Subcutaneous abdominal adipose tissue (tissue), 5 donors: ENCODE measurements at regions not wholly inside any gene's neighbourhood (a gene's known extent, or its start where the extent isn't known, plus 50 kb on each side); places are given as distances from the start of the nearest gene placed in this dataset.

Experiments
- H3K27ac ChIP-seq: one replicate; pipeline ENCODE4 v1.7.0; 2013; ENCODE audit warnings: low read depth, mild to moderate bottlenecking, inconsistent platforms, low read length, moderate library complexity
- H3K27me3 ChIP-seq, 5 donors: one replicate each; pipeline ENCODE4 v1.7.0; 2013; ENCODE audit warnings: low read length in 5 of 5, inconsistent platforms in 1 of 5; ENCODE audit not compliant: control insufficient read depth in 5 of 5, insufficient read depth in 4 of 5
- H3K36me3 ChIP-seq, 5 donors: one replicate each; pipeline ENCODE4 v1.7.0; 2013; ENCODE audit warnings: low read length in 5 of 5; ENCODE audit not compliant: control insufficient read depth in 5 of 5, insufficient read depth in 5 of 5
- H3K4me1 ChIP-seq, 5 donors: one replicate each; pipeline ENCODE4 v1.7.0; 2013; ENCODE audit warnings: low read length in 5 of 5, mild to moderate bottlenecking in 3 of 5, moderate library complexity in 1 of 5; ENCODE audit not compliant: control insufficient read depth in 5 of 5, insufficient read depth in 5 of 5
- H3K4me3 ChIP-seq, 5 donors: one replicate each; pipeline ENCODE4 v1.7.0; 2013; ENCODE audit warnings: low read length in 5 of 5, low read depth in 1 of 5
- H3K9ac ChIP-seq, 5 donors: one replicate each; pipeline ENCODE4 v1.7.0; 2013; ENCODE audit warnings: low read length in 5 of 5, mild to moderate bottlenecking in 4 of 5, moderate library complexity in 3 of 5
- H3K9me3 ChIP-seq, 5 donors: one replicate each; pipeline ENCODE4 v1.7.0; 2013; ENCODE audit warnings: low read length in 5 of 5; ENCODE audit not compliant: control insufficient read depth in 5 of 5
- donor health status: healthy.
- donor health status: healthy.
- donor health status: healthy.
- donor health status: healthy.
- donor health status: healthy.

GRCh38 chr15:67957435-67958132 lies 96.5 kb upstream of the PIAS1 start:
- Histone ChIP-seq H3K27me3 (no peaks in the 10 kb centered on the region), H3K9me3 (no peaks in the 10 kb centered on the region), H3K9ac (no peak overlapping the region), H3K4me1 (peaks cover 1 to 28% (median 14%) of the 10 kb centered on the region in 5 donors), H3K27ac (no peak overlapping the region), H3K4me3 (no peak overlapping the region), H3K36me3 (no peaks in the 10 kb centered on the region)

- H3K9ac ChIP-seq, result peak overlapping the region in 2 of 5 donors; percentile 20 to 51
- H3K27ac ChIP-seq, result no peak overlapping the region
These were observed 86.2 kb upstream of the PIAS1 start for GRCh38 chr15:67967871-67968431.

GRCh38 chr15:67968564-67968963 lies 85.6 kb upstream of the PIAS1 start:
- Histone ChIP-seq H3K9ac (no peak overlapping the region), H3K4me3 (peak overlapping the region; percentile 57 to 75 (median 61)), H3K4me1 (peaks cover 0 to 13% (median 12%) of the 10 kb centered on the region in 5 donors), H3K9me3 (peaks cover 0 to 3% (median 0%) of the 10 kb centered on the region in 5 donors), H3K27ac (no peak overlapping the region), H3K27me3 (no peaks in the 10 kb centered on the region), H3K36me3 (no peaks in the 10 kb centered on the region)

More at GRCh38 chr15:67967871-67968431, 86.2 kb upstream of the PIAS1 start:
- Histone ChIP-seq H3K4me3 (peak overlapping the region; percentile 57 to 75 (median 61)), H3K36me3 (no peaks in the 10 kb centered on the region), H3K4me1 (peaks cover 0 to 13% (median 12%) of the 10 kb centered on the region in 5 donors), H3K27me3 (no peaks in the 10 kb centered on the region), H3K9me3 (peaks cover 0 to 3% (median 0%) of the 10 kb centered on the region in 5 donors)

- Histone ChIP-seq H3K9me3 (peaks cover 0 to 3% (median 0%) of the 10 kb centered on the region in 5 donors), H3K27ac (no peak overlapping the region)
These were observed 85.1 kb upstream of the PIAS1 start for GRCh38 chr15:67968966-67969365.

GRCh38 chr15:67969892-67970291 lies 84.2 kb upstream of the PIAS1 start:
- Histone ChIP-seq H3K27ac (no peak overlapping the region), H3K9ac (no peak overlapping the region), H3K9me3 (peaks cover 0 to 3% (median 0%) of the 10 kb centered on the region in 5 donors), H3K27me3 (no peaks in the 10 kb centered on the region), H3K4me3 (no peak overlapping the region), H3K4me1 (peaks cover 0 to 13% (median 12%) of the 10 kb centered on the region in 5 donors), H3K36me3 (no peaks in the 10 kb centered on the region)

More at GRCh38 chr15:67968966-67969365, 85.1 kb upstream of the PIAS1 start:
- Histone ChIP-seq H3K4me1 (peaks cover 0 to 13% (median 12%) of the 10 kb centered on the region in 5 donors), H3K36me3 (no peaks in the 10 kb centered on the region), H3K4me3 (no peak overlapping the region), H3K9ac (no peak overlapping the region), H3K27me3 (no peaks in the 10 kb centered on the region)

GRCh38 chr15:67972377-67972776 lies 81.7 kb upstream of the PIAS1 start:
- Histone ChIP-seq H3K4me1 (peaks cover 0 to 13% (median 12%) of the 10 kb centered on the region in 5 donors), H3K4me3 (no peak overlapping the region), H3K36me3 (no peaks in the 10 kb centered on the region), H3K27me3 (no peaks in the 10 kb centered on the region), H3K27ac (no peak overlapping the region), H3K9ac (no peak overlapping the region), H3K9me3 (peaks cover 0 to 3% (median 0%) of the 10 kb centered on the region in 5 donors)

GRCh38 chr15:67973846-67974245 lies 80.3 kb upstream of the PIAS1 start:
- peaks cover 0 to under 1% (median 0%) of the 10 kb centered on the region in 5 donors for H3K4me1 ChIP-seq
- H3K9me3 ChIP-seq, result peaks cover 0 to 3% (median 0%) of the 10 kb centered on the region in 5 donors

GRCh38 chr15:67976506-67977073 lies 77.5 kb upstream of the PIAS1 start:
- Histone ChIP-seq H3K9me3 (peaks cover 0 to 2% (median 0%) of the 10 kb centered on the region in 5 donors), H3K27me3 (no peaks in the 10 kb centered on the region), H3K9ac (no peak overlapping the region), H3K27ac (no peak overlapping the region), H3K36me3 (no peaks in the 10 kb centered on the region), H3K4me1 (no peaks in the 10 kb centered on the region), H3K4me3 (no peak overlapping the region)

More at GRCh38 chr15:67973846-67974245, 80.3 kb upstream of the PIAS1 start:
- Histone ChIP-seq H3K27me3 (no peaks in the 10 kb centered on the region), H3K27ac (no peak overlapping the region), H3K9ac (no peak overlapping the region), H3K4me3 (no peak overlapping the region), H3K36me3 (no peaks in the 10 kb centered on the region)

GRCh38 chr15:67977414-67978089 lies 76.6 kb upstream of the PIAS1 start:
- Histone ChIP-seq H3K27me3 (no peaks in the 10 kb centered on the region), H3K27ac (no peak overlapping the region), H3K9me3 (peaks cover 0 to 2% (median 0%) of the 10 kb centered on the region in 5 donors), H3K4me1 (no peaks in the 10 kb centered on the region), H3K9ac (no peak overlapping the region), H3K4me3 (no peak overlapping the region), H3K36me3 (no peaks in the 10 kb centered on the region)
